HG03095 (cell line): ENCODE measurements at regions not wholly inside any gene's neighbourhood (a gene's known extent, or its start where the extent isn't known, plus 50 kb on each side); places are given as distances from the start of the nearest gene placed in this dataset.

Experiments
- ATAC-seq: cut with Tn5 transposase; IDR thresholded peaks from one replicate; pipeline ENCODE4 v1.9.1; 2021; ENCODE audit warnings: moderate library complexity; ENCODE audit not compliant: unreplicated experiment

DNA sequence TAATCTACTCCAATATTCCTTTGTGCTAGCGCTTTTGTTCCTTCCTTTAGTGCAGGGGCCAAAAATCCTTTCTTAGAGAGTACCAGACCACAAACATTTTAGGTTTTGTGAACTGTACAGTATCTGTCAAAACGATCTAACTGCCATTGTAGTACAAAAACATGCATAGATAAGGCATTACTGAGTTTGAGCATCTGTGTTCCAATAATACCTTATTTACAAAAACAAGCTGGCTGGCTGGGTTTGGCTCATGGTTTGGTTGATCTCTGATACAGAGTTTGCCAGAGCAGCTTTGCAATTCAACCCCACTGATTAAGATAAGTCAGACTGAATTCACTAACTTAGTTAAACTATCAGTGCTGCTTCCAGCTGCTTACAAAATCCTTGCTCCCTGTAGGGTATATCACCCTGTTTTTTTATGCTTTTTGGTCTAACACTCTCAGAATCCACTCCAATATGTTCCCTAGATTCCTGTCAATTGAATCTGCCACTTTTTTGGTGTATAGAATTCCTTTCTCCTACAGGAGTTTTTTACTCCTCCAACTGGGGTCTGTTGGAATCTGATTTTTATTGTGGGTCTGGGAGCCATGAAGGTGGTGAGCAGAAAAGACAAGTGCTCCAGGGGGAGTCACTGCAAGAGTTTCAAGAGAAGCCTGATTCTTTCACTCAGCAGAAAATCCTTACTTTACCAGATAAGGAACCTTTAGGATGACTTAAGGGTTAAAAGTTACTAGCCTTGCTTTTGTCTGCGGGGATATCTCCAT, 1399.4 kb downstream of the EFNB2 start:
- no peak for ATAC-seq

DNA sequence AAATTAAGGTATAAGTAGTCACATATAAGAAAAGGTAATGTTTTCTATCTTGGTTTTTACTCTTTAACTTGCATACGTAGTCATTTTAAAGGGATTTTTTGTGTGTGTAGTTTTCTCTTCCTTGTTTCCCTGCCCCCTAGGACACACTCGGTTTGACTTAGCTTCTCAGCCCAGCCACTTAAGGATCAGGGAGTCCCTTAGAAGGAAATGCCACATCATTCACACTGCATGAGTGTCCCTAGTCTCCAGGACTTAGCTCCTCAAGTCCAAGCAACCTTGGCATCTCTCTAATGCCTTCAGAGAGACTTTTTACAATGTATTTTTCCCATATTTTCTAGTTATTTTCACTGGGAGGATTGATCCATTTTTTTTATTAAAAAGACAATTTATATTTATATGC, 1407.7 kb downstream of the EFNB2 start:
- no peak for ATAC-seq

DNA sequence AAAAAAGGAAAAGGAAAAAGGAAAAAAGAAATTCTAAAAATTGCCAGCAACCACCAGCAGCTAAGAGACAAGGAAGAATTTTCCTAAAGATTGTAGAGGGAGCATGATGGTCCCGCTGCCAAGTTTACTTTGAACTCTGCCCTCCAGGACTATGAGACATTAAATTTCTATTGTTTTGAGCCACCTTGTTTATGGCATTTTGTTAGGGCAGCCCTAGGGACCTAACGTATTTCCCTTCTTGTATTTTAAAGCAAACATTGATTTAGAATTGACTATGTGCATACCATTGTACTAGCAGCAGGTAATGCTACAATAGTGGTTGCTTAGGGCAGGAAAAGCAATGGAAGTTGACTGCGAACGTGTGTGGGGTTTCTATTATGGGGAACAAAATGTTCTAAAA, 1414.2 kb downstream of the EFNB2 start:
- ATAC-seq: no peak

DNA sequence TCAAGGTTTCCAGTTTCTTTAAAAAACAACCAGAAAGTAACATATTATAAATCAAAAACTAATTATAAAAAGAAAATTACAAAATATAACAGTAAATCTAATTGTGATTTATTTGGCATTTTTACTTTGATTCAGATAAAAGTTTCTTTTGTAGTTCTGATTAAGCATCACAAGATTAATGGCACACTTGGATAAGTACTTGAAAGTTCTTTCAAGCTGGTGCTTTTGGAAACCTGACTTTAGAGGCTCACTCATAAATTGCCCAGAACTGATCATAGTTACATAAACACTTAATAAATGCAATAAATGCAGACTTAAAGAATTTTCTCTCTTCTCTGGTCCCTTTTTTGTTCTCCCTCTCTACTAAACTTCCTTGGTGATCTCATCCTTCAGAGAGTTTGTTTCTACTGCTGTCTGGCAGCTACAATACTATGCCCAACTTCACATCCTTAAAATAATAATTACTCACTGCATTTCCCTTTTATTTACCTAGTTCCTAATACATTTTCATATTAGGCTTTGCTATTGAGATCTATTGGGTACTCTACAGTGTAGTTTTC, 1417.0 kb downstream of the EFNB2 start:
- no peak for ATAC-seq

DNA sequence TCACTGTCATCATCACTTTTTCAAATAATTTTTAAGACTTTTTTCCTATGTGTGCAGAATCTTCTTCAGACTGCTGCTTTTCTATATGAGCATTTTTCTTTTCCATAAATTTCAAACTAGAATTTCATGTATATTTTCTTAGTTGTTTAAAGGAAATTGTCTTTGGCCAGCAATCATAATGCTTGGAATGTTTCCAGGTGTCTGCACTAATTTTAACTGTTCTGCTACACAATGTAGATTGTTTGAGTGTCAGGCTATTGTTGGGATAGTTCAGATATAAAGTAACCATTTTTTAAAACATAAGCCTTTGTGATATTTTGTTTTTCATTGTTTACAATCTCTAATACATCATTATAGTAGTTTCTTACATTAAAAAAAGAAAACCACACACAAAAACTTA, 1418.5 kb downstream of the EFNB2 start:
- no peak for ATAC-seq

DNA sequence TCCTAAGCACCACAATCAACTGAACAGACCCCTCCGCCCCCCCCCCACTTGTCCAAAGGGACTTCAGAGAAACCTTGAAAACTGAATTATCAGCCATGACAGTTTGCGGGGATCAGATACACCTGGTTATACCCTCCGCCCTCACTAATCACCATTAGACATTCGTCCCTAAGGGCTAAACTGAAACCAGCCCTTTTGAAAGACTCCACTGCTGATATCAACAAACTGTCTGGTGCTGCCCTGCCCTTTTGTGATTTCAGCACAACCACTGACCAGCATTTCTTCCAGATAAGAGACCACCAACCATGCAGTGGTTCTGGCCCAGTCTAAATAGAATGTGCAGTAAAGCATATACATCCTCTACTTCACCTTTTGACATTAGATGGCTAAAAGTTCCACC, 1422.9 kb downstream of the EFNB2 start:
- ATAC-seq: no peak

DNA sequence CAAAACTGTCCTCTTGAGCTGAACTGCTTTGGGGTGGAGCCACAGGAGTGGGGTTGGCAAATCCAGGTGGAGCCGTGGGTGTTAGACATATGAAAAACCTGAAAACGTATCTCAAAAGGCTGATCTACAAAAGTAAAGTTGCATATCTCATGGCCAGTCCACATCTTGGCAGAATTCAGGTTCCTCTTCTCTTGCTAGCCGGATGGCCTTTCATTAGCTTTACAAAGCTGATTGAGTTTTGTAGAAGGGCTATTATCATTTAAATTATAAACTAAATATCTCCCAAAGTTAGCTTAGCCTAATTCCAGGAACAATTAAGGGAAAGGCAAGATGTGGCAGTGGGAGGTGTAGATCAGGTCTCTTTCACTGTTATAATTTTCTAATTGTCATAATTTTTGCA, 1427.7 kb downstream of the EFNB2 start:
- ATAC-seq: no peak

DNA sequence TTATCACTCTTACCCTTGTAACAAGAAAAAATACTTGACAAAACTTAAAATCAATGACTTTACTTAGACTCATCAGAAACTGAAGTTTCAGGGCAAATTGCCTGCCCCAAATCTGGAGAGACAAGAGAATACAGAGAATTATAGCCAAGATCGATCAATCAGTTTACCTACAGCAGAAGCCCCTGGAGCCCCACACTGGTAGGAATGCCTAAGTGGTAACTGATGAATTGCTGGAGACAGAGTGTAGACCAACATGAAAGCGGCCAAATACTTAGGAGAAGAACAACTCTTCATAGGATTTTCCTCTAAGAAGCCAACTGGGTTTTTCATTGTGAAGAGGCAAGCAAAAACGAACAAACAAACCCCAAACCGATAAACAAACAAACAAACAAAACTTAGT, 1430.0 kb downstream of the EFNB2 start:
- ATAC-seq: no peak

DNA sequence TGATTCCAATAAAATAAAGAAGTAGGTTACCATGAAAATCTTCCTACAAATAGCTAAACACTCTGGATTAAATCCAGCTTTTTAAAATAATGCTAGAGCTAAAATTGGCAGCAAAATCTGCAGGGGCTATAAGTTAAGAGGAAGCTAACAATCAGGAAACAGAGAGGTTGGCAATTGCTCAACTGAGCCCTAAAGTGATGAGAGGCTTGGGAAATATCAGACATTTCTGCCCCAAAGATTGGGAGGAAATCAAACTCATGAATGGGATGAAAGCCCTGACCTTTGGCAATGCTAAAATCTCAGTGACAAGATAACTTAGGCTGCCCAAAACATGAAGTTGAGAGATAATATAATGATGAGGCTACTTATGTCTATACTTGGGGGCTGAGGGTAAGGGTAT, 1437.9 kb downstream of the EFNB2 start:
- ATAC-seq: no peak

DNA sequence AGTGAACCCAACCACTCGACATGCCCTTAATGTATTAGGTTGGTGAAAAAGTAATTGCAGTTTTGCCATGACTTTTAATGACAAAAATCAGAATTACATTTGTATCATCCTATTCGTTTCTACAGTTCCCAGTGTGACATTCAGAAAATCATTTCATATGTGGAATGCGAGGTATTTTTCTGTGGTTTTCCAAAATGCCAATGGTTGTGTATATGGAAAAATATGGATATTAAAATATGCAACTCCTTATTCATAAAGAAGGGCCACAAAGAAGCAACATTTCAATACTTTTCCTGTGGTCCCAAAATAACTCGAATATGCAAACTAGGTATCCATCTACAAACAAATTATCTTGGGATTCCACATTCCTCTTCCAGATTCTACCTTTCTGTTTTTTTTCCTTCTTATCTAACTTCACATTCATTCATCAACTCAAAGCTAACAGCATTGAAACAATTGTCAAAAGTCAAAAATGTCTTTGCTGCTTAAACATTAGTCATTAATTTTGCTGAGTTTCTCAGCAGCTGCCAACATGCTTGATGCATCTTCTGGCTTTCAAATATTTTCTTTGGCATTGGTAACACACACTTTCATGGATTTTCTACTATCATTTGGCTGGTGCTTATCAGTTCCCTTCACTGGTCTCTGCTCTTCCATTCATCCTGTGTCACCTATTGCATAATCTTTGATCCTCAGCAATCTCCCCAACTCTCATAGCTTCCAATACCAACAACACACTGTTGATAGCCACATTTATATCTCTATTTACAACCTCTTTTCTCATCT, 1445.4 kb downstream of the EFNB2 start:
- ATAC-seq: no peak

DNA sequence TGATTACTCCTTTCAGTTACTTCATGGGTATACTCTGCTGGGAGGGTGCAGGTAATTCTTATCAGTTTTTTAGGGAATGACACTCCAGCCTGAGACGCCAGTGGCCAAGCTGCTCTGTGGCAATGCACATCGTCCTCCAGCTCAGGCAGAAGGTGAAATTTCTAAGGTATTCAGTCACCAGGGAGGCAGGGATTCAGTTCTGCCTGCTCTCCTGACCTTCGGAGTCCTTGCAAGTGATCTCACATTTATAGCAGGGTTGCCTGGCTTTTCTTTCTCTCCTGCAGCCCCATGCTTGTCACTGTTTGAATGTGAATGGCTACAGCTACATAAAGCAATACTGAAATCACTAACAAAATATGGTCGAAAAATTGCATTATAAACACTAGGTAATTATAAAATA, 1447.5 kb downstream of the EFNB2 start:
- no peak for ATAC-seq

DNA sequence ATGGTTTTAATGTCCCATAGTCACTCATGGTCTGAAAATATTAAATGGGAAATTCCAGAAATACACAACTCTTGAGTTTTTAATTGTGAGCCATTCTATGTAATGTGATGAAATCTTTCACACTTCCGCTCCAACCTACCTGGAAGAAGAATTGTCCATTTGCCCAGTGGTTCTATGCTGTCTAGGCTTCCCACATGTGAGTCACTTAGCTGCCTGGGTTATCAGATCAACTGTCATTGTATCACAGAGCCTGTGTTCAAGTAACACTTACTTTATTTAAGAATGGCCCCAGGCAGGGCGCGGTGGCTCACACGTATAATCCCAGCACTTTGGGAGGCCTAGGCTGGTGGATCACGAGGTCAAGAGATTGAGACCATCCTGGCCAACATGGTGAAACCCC, 1450.5 kb downstream of the EFNB2 start:
- no peak for ATAC-seq

DNA sequence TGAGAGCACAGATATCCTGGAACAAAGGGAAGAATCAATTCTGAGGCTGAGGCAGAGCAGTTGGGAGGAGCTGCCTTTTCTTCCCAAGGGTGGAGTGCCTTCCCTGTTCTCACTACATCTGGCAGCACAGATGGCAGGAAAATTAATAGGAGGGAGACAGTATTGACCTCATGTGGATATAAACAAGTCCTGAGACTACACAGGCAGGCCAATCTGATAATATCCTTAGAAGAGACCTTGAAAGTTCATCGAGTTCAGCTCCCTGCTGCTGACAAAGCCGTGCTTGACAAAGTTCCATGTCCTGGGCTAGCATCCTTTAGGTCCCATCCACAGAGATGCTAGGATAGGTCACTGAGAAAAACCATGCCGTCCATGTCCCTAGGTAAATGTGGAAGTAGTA, 1451.5 kb downstream of the EFNB2 start:
- ATAC-seq: no peak

DNA sequence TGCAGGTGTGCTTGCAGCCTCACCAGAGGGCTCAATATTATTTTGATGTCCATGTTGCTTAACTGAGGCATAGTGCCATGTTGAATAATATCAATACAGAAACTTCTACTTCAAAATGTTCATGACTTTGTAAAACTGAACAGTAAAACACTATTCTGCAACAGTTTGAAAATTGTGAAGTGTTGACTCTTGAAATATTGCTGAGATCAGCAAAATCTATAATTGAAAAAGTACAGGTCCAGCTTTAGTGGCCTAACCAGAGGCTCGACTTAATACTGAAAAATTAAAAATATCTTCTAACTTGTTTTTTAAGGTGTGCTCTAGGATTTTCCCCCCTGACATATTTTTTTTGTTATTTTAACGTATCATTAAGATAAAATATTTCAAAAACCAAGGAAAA, 1460.7 kb downstream of the EFNB2 start:
- no peak for ATAC-seq

DNA sequence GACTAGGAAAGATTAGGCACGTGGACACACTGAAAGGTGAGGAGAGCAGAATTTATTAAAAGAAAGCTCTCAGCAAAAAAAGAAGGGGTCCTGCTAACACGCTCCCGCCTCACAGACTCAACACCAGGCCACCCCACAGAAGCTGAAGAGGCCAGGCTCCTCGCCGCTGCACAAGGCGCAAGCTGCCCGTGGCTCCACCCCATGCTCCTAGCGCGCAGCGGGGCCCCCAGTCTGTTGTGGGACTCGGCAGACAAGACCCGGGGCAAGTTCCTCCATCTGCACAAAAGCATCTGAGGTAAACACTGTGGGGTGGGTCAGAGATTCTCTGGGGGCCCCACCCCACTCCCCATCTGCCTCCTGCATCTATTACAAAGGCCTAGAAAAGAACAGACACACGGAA, 1462.4 kb downstream of the EFNB2 start:
- ATAC-seq: no peak

DNA sequence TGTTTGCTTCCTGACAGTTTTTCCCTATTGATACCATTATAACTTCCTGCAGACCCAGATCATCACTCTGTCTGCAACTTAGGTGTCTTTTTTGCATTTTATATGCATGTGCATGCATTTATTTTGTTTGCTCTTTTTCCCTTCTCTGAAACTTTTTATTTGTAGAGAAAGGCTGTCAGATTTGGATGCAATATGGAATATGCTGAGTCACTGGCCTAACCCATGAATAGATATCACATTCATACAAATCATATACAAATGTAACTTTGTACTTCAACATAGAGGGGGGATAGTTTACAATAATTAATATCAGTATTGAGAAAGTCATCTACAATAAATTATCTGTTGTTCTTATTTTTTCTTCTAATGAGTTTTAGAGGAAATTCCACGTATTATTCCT, 1465.0 kb downstream of the EFNB2 start:
- no peak for ATAC-seq

DNA sequence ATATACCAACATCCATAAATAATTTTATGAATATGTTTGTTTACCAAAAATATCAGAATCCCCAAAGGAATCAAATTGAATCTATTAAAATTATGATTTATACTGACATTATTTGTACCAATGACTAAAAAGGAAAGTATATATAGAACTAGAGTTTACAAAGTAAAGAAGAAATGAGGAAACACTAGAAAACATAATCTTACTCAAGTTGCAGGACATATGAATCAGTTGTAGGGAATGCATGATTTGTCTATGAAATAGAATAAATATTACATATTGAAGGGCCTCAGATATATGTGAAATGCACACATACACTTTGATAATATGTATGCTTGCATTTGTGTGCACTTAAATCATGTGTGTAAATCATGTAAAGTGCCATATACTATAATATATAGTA, 1466.4 kb downstream of the EFNB2 start:
- ATAC-seq: no peak

DNA sequence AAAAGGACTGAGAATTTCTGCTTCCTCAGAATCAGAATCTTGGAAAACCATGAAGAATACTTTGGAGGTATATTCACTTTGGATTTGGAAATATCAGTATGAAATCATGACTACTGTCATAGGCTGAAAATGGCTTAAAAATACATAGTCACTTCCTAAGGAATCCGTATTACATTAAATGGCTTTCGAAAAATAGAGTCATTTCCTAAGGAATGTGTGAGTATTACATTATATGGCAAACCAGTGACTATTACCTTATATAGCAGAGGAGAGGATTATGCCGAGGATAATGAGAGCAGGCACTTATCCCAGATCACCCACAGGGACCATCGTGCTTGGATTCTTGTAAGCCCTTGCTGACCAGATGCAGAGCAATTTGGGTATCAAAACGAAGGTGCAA, 1471.8 kb downstream of the EFNB2 start:
- ATAC-seq: no peak

DNA sequence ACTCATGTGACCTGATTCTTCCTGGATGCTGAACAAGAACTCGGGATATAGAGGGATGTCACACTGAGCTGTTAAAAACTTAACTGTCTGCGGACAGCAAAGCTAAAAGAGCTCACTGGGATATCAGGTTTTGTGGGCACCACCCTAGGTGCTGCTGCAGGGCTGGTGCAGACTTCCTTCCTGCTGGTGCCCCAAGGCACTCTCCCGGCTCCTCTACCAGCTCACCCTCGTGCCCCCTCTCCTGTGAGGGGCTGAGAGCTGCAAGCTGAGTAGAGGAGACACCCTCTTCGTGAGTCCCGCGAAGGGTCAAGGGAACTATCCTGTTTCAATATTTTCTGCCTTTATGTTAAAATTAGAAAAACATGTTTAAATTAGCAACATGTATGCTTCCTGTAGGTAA, 1475.7 kb downstream of the EFNB2 start:
- no peak for ATAC-seq

DNA sequence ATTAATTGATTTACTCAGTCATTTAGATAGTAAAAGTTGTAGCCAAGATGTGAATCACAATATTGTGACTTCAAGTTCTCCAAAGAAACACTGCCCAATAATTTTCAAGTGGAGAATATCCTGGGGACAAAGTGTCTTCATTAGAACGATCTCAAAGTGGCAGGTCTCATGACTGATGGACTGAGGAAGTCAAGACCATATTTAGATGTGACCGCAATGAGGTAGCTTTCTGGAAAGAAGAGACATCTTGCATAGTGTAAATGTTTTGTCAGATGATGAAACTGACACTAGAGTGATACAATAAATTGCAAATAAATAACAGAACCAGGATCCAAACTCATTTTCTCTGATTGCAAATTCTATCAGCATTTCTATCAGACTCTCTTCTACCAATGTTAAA, 1476.9 kb downstream of the EFNB2 start:
- ATAC-seq: no peak

DNA sequence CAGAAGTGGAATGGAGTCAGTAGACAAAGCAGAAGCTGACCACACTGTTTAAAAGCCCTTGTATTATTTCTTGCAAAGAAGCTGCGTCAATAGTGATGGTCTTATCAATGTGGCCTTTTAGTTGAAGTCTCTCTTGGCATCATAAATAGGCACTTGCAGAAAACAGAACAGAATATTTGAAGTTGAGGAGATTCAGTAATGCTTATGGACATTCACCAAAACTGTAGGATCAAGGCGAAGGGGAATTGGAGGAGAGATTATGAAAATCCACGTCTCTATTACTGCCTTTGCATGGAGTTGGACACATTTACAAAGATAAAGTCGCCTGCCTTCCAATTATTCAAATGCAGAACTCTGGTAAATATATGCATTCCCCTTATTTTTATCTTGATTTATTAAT, 1482.8 kb downstream of the EFNB2 start:
- no peak for ATAC-seq

DNA sequence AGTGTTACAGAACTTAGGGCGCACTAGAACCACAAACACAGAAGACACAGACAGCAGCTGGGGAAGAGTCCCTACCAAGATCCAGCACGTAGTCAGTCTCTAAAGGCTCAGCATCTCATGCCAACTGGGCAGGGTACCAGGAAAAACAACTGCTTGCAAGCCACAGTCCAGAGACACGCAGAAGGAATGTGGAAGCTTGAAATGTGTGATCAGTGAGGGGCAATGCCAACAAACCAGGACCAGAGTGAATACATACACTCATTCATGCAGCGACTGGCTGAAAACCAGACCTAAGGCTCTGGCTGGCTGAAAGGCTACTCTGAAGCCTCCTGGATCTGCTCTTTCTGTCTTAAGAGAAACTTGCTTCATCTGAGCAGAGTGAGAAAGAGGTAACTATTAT, 1484.8 kb downstream of the EFNB2 start:
- no peak for ATAC-seq
